MCF 10A (cell line): ENCODE measurements at regions not wholly inside any gene's neighbourhood (a gene's known extent, or its start where the extent isn't known, plus 50 kb on each side); places are given as distances from the start of the nearest gene placed in this dataset.

Experiments used
- BruUV-seq: library from RNA; stranded (reverse); fragments of 400-500 nt; replicated peaks from 2 replicates; lab custom pipeline; 2021; lab: Mats Ljungman, UMichigan
- CTCF ChIA-PET: fragments of 300-600 bp; sonication (Branson Sonifier 250); formaldehyde crosslinking; extraction: SDS; loops from one replicate; lab custom pipeline; 2021; ENCODE audit warnings: antibody characterized with exemption, inconsistent platforms; lab: Yijun Ruan, JAX
- POLR2A ChIA-PET: fragments of 300-600, 350-650 bp; sonication (Branson Sonifier 250); formaldehyde crosslinking; extraction: SDS; loops from one replicate; lab custom pipeline; 2020; ENCODE audit warnings: antibody characterized with exemption, inconsistent platforms; lab: Yijun Ruan, JAX
- DNase-seq: peaks from one replicate; pipeline ENCODE4 v3.0.0-alpha.2; 2018; ENCODE audit not compliant: unreplicated experiment
- H3K27ac Mint-ChIP-seq: one replicate; pipeline ENCODE4 v1.8.0; 2022; ENCODE audit warnings: mild to moderate bottlenecking, low read depth, mixed read lengths; ENCODE audit not compliant: unreplicated experiment
- H3K27me3 Mint-ChIP-seq: one replicate; pipeline ENCODE4 v1.8.0; 2022; ENCODE audit warnings: mixed read lengths; ENCODE audit not compliant: insufficient read depth, unreplicated experiment
- H3K36me3 Mint-ChIP-seq: one replicate; pipeline ENCODE4 v1.8.0; 2022; ENCODE audit warnings: mild to moderate bottlenecking, moderate library complexity, mixed read lengths; ENCODE audit not compliant: insufficient read depth, unreplicated experiment
- H3K4me1 Mint-ChIP-seq: one replicate; pipeline ENCODE4 v1.8.0; 2022; ENCODE audit warnings: mixed read lengths; ENCODE audit not compliant: insufficient read depth, unreplicated experiment
- H3K4me3 Mint-ChIP-seq: one replicate; pipeline ENCODE4 v1.8.0; 2022; ENCODE audit warnings: mild to moderate bottlenecking, moderate library complexity, mixed read lengths; ENCODE audit not compliant: unreplicated experiment
- H3K9me3 Mint-ChIP-seq: one replicate; pipeline ENCODE4 v1.8.0; 2022; ENCODE audit warnings: mixed read lengths; ENCODE audit not compliant: unreplicated experiment
- intact Hi-C: fragments of 100-400 bp; cut with micrococcal nuclease; formaldehyde crosslinking; loops from 2 replicates; pipeline ENCODE4 v1.14.1; 2022
- TF ChIP-seq, protein P1 (sequence below): fragments of 200-600 bp; IDR thresholded peaks from one replicate; pipeline ENCODE4 v1.8.0; 2022; ENCODE audit warnings: antibody characterized with exemption, mild to moderate bottlenecking; ENCODE audit not compliant: unreplicated experiment

DNA sequence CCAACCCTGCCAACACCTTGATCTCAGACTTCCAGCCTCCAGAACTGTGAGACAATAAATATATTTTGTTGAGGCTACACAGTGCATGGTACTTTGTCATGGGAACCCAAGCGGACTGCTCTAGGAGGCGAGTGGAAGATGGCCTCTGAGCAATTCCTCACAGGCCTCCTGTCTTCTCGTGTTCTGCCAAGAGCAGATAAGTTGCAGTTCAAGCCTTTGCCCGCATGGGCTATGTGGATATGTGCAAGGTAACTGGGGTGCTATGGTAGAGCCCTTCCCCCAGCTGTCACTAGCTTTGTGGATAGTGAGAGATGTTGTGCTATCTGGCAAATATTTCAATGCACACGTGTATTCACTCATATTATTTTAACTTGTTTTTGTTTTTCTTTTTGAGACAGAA lies 156.0 kb upstream of the BCOR start:
- TF ChIP-seq, protein P1, sequence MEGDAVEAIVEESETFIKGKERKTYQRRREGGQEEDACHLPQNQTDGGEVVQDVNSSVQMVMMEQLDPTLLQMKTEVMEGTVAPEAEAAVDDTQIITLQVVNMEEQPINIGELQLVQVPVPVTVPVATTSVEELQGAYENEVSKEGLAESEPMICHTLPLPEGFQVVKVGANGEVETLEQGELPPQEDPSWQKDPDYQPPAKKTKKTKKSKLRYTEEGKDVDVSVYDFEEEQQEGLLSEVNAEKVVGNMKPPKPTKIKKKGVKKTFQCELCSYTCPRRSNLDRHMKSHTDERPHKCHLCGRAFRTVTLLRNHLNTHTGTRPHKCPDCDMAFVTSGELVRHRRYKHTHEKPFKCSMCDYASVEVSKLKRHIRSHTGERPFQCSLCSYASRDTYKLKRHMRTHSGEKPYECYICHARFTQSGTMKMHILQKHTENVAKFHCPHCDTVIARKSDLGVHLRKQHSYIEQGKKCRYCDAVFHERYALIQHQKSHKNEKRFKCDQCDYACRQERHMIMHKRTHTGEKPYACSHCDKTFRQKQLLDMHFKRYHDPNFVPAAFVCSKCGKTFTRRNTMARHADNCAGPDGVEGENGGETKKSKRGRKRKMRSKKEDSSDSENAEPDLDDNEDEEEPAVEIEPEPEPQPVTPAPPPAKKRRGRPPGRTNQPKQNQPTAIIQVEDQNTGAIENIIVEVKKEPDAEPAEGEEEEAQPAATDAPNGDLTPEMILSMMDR: no peak
- H3K27ac Mint-ChIP-seq: no peak overlapping the region

DNA sequence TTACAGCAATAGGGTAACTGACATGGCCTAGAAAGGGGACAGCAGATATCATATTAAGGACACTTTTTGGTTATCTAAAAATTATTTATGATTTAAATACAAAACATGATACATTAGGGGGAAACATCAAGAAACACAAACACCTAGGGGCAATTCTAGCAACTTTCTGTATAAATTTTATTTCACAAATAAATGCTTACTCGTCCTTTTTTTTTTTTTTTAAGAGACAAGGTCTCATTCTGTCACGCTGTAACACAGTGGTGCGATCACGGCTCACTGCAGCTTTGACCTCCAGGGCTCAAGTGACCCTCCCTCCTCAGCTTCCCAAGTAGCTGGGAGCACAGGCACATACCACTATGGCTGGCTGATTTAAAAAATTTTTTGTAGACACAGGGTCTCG lies 151.8 kb upstream of the BCOR start:
- intact Hi-C loops: no loop called here
- TF ChIP-seq, protein P1: no peak
- no peak for DNase-seq
- CTCF ChIA-PET: interaction anchor here (0.7 kb wide), 1 partner anchor 1059 kb away, joined by 3 read pairs; no protein-coding TSS in a partner anchor
- no peak overlapping the region for H3K27ac Mint-ChIP-seq
- POLR2A ChIA-PET: no interaction called here
- no peak overlapping the region for H3K4me3 Mint-ChIP-seq
- H3K36me3 Mint-ChIP-seq: no peaks in the 10 kb centered on the region
- no peaks in the 10 kb centered on the region for H3K4me1 Mint-ChIP-seq
- peaks cover 16% of the 10 kb centered on the region for H3K27me3 Mint-ChIP-seq
- H3K9me3 Mint-ChIP-seq: no peaks in the 10 kb centered on the region
- no TSS peak for BruUV-seq

More for the DNA sequence above, 156.0 kb upstream of the BCOR start:
- intact Hi-C loops: no loop called here
- Mint-ChIP-seq H3K4me3 (no peak overlapping the region), H3K27me3 (no peaks in the 10 kb centered on the region), H3K36me3 (no peaks in the 10 kb centered on the region), H3K9me3 (no peaks in the 10 kb centered on the region), H3K4me1 (no peaks in the 10 kb centered on the region)
- DNase-seq: no peak
- ChIA-PET CTCF (no interaction called here), POLR2A (no interaction called here)
- BruUV-seq: no TSS peak

DNA sequence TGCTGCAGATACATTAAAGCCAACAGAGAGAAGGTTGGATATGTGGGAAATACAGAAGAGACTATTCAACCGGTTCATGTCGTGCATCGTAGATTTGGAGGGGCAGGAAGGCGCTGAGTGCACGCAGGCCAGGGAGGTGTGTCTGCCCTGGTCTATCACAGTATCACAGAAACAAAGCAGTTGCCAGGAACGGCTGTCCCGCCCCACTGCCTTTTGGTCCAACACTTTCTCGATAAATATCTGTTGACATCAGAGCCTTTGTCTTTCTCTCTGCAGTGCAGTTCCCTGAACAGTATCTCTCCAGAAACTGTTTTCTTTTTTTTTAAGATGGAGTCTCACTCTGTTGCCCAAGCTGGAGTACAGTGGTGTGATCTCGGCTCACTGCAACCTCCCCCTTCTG lies 151.1 kb upstream of the BCOR start:
- intact Hi-C loops: no loop called here
- CTCF ChIA-PET: no interaction called here

DNA sequence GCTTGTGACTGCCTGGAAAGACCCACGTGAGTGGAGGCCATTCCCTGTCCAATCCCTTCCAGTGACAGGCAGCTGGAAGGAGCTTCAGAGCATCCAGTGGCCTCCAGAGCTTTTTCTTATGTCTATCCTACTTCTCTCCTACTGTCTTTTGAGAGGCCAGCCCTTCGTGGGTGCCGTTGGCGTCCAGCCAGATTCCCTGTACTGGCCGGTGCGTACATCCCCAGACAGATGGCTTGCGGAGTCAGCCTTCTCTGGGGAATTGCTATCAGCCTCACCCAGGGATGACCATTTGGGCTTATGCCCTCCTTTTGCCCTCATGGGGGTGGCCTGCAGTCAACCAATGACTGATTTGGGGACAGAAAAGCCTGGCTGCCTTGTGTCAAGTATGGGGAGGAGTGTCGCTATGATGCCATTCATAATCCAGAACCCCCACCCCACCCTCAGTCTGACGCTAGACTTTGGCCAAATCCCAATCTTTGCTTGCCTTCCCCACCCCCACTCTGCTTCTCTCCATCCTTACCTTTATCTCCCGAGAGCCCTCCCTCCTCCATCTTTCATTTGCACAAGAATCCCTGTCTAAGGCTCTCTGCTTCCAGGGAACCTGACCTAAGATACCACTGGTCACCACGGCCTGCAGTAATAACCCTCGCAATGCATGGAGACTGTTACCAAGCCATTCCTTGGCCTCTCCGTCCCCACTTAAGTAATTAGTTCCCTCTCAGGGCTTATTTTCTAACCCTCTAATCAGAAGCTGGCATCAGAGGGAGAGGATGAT lies 150.3 kb upstream of the BCOR start:
- POLR2A ChIA-PET: interaction anchor here (0.6 kb wide), 1 partner anchor 339 kb away, joined by 4 read pairs; no protein-coding TSS in a partner anchor
- CTCF ChIA-PET: no interaction called here
- H3K9me3 Mint-ChIP-seq: no peaks in the 10 kb centered on the region

More for the DNA sequence above, 151.1 kb upstream of the BCOR start:
- H3K36me3 Mint-ChIP-seq: no peaks in the 10 kb centered on the region
- H3K4me3 Mint-ChIP-seq: no peak overlapping the region
- TF ChIP-seq, protein P1: no peak
- POLR2A ChIA-PET: no interaction called here
- H3K9me3 Mint-ChIP-seq: no peaks in the 10 kb centered on the region
- no peaks in the 10 kb centered on the region for H3K4me1 Mint-ChIP-seq
- H3K27ac Mint-ChIP-seq: no peak overlapping the region
- BruUV-seq: no TSS peak
- no peak for DNase-seq
- peaks cover 22% of the 10 kb centered on the region for H3K27me3 Mint-ChIP-seq

More for the DNA sequence above, 150.3 kb upstream of the BCOR start:
- intact Hi-C loops: no loop called here
- DNase-seq: no peak
- Mint-ChIP-seq H3K4me3 (no peak overlapping the region), H3K27me3 (peaks cover 22% of the 10 kb centered on the region), H3K36me3 (no peaks in the 10 kb centered on the region), H3K4me1 (no peaks in the 10 kb centered on the region), H3K27ac (no peak overlapping the region)
- TF ChIP-seq, protein P1: no peak
- BruUV-seq: no TSS peak
